CD4-positive, alpha-beta T cell (primary cell): ENCODE measurements at regions not wholly inside any gene's neighbourhood (a gene's known extent, or its start where the extent isn't known, plus 50 kb on each side); places are given as distances from the start of the nearest gene placed in this dataset.

ENCODE experiments used
- ATAC-seq: fragments of 200-7000 bp; cut with Tn5 transposase; one replicate; pipeline ENCODE4 v1.10.0; 2022; ENCODE audit warnings: mild to moderate bottlenecking; ENCODE audit not compliant: poor library complexity
- CTCF ChIA-PET: fragments of 350-600 bp; sonication (Branson Sonifier 250); formaldehyde crosslinking; loops from one replicate; lab custom pipeline; 2021; ENCODE audit warnings: antibody characterized with exemption, inconsistent platforms; lab: Charles Lee
- POLR2A ChIA-PET: fragments of 350-600 bp; sonication (Branson Sonifier 250); formaldehyde crosslinking; loops from one replicate; lab custom pipeline; 2021; ENCODE audit warnings: antibody characterized with exemption, inconsistent platforms; lab: Charles Lee
- DNase-seq, 14 experiments: peaks; one replicate each; pipeline ENCODE4 v3.0.0-alpha.2; 2013 to 2020; ENCODE audit warnings: mixed read lengths in 2 of 14
- H3K27ac ChIP-seq, 2 donors: one replicate each; pipeline versions ENCODE4 v1.5.1 to v1.7.0; 2013; ENCODE audit warnings: low read length in 2 of 2, low read depth in 1 of 2, mild to moderate bottlenecking in 1 of 2
- H3K27me3 ChIP-seq, 2 experiments: 1 replicate in 1 of 2; 2 replicates in 1 of 2; pipeline versions ENCODE4 v1.6.1 to v1.7.0; 2013; ENCODE audit warnings: low read length in 2 of 2, control low read depth in 1 of 2, mild to moderate bottlenecking in 1 of 2, moderate library complexity in 1 of 2; ENCODE audit not compliant: insufficient read depth in 2 of 2, control insufficient read depth in 1 of 2
- H3K36me3 ChIP-seq: one replicate; pipeline ENCODE4 v1.6.1; 2013; ENCODE audit warnings: low read length, control low read depth; ENCODE audit not compliant: insufficient read depth
- H3K4me1 ChIP-seq: one replicate; pipeline ENCODE4 v1.6.1; 2013; ENCODE audit warnings: low read length, control low read depth; ENCODE audit not compliant: insufficient read depth
- H3K4me3 ChIP-seq: one replicate; pipeline ENCODE4 v1.5.1; 2013; ENCODE audit warnings: mild to moderate bottlenecking, low read length, moderate library complexity
- H3K9me3 ChIP-seq, 2 experiments: 1 replicate in 1 of 2; 2 replicates in 1 of 2; pipeline versions ENCODE4 v1.6.1 to v1.7.0; 2013; ENCODE audit warnings: low read length in 2 of 2, mild to moderate bottlenecking in 2 of 2, control low read depth in 1 of 2, moderate library complexity in 1 of 2; ENCODE audit not compliant: control insufficient read depth in 1 of 2, insufficient read depth in 1 of 2
- H3K27ac Mint-ChIP-seq: one replicate; pipeline ENCODE4 v1.8.0; 2020; ENCODE audit warnings: mixed read lengths
- H3K27me3 Mint-ChIP-seq: one replicate; pipeline ENCODE4 v1.8.0; 2021; ENCODE audit warnings: mixed read lengths
- H3K36me3 Mint-ChIP-seq: one replicate; pipeline ENCODE4 v1.8.0; 2021; ENCODE audit warnings: low read depth, mixed read lengths
- H3K4me1 Mint-ChIP-seq: one replicate; pipeline ENCODE4 v1.8.0; 2021; ENCODE audit warnings: low read depth, mixed read lengths
- H3K4me3 Mint-ChIP-seq: one replicate; pipeline ENCODE4 v1.8.0; 2020; ENCODE audit warnings: mild to moderate bottlenecking, mixed read lengths
- H3K9me3 Mint-ChIP-seq: one replicate; pipeline ENCODE4 v1.8.0; 2020; ENCODE audit warnings: mixed read lengths
- CTCF ChIP-seq: fragments of 200-600 bp; IDR thresholded peaks from one replicate; pipeline ENCODE4 v1.8.0; 2022; ENCODE audit warnings: antibody characterized with exemption, mild to moderate bottlenecking
- intact Hi-C, 2 experiments: fragments of 100-400 bp; cut with DNase I in 1 of 2; cut with micrococcal nuclease in 1 of 2; formaldehyde crosslinking; loops; one replicate each; pipeline versions ENCODE4 v1.15.1 to v1.9.0; 2023 to 2025; cut with DNase I, micrococcal nuclease

DNA sequence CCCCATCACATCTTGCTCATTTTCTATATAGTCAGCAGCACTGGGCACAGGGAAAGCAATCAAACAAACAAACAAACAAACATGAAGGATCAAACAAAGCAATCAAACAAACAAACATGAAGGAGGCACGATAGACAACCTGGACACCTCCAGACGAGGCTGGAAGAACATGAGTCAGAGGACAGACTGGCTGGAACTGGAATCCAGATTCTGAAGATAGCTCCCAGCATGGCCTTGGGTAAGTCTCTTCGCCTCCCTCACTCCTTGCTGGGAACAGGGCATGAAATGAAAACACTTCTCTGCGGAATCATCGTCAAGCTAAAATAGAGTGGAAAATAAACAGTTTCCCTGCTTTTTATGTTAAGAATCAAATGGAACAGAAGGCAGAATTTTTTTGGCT is 984.8 kb downstream of the VRK1 start:
- H3K9me3 ChIP-seq: no peaks in the 10 kb centered on the region
- no peak overlapping the region for H3K27ac ChIP-seq
- H3K36me3 ChIP-seq: no peaks in the 10 kb centered on the region
- DNase-seq (no peak), ATAC-seq (no peak)
- H3K4me1 ChIP-seq: peaks cover 8% of the 10 kb centered on the region
- H3K4me1 Mint-ChIP-seq: peaks cover 48% of the 10 kb centered on the region
- H3K36me3 Mint-ChIP-seq: no peaks in the 10 kb centered on the region
- H3K4me3 ChIP-seq: no peak overlapping the region
- H3K27me3 Mint-ChIP-seq: no peaks in the 10 kb centered on the region
- H3K4me3 Mint-ChIP-seq: no peak overlapping the region
- H3K27ac Mint-ChIP-seq: no peak overlapping the region
- no peaks in the 10 kb centered on the region for H3K27me3 ChIP-seq
- ChIA-PET CTCF (no interaction called here), POLR2A (interaction anchor here (0.7 kb wide), 1 partner anchor 196 kb away, joined by 3 read pairs; no protein-coding TSS in a partner anchor)
- TF ChIP-seq CTCF: no peak
- intact Hi-C loops: no loop called here
- no peaks in the 10 kb centered on the region for H3K9me3 Mint-ChIP-seq

- H3K27me3 ChIP-seq: no peaks in the 10 kb centered on the region
- intact Hi-C loops: no loop called here
- H3K36me3 Mint-ChIP-seq: no peaks in the 10 kb centered on the region
- no peak overlapping the region for H3K4me3 Mint-ChIP-seq
- DNase-seq (no peak), ATAC-seq (no peak)
- TF ChIP-seq CTCF: no peak
- H3K27me3 Mint-ChIP-seq: no peaks in the 10 kb centered on the region
- H3K4me1 ChIP-seq: no peaks in the 10 kb centered on the region
- no peak overlapping the region for H3K27ac ChIP-seq
- ChIA-PET CTCF (no interaction called here), POLR2A (interaction anchor here (0.7 kb wide), 2 partner anchors 180 to 195 kb away, joined by 3 read pairs; no protein-coding TSS in a partner anchor)
- H3K4me3 ChIP-seq: no peak overlapping the region
- H3K9me3 ChIP-seq: no peaks in the 10 kb centered on the region
- no peak overlapping the region for H3K27ac Mint-ChIP-seq
- H3K4me1 Mint-ChIP-seq: peaks cover 38% of the 10 kb centered on the region
- no peaks in the 10 kb centered on the region for H3K36me3 ChIP-seq
- H3K9me3 Mint-ChIP-seq: no peaks in the 10 kb centered on the region
Observed at GRCh38 chr14:97782871-97783414, 985.8 kb downstream of the VRK1 start.

DNA sequence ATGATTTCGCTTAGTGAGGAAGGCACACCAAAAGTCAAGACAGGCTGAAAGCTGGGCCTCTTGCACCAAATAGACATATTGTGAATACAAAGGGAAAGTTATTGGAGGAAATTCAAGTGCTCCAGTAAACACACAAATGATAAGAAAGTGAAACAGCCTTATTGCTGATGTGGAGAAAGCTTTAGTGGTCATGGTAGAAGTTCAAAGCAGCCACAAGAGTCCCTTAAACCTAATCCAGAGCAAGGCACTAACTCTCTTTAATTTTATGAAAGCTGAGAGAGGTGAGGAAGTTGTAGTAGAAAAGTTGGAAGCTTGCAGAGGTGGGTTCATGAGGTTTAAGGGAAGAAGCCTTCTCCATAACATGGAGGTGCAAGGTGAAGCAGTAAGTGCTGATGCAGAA is 988.3 kb downstream of the VRK1 start:
- intact Hi-C loops: no loop called here
- POLR2A ChIA-PET: interaction anchor here (0.8 kb wide), 1 partner anchor 1477 kb away, joined by 3 read pairs; no protein-coding TSS in a partner anchor
- Histone ChIP-seq H3K27ac (no peak overlapping the region), H3K36me3 (no peaks in the 10 kb centered on the region), H3K9me3 (no peaks in the 10 kb centered on the region), H3K4me3 (no peak overlapping the region), H3K4me1 (no peaks in the 10 kb centered on the region), H3K27me3 (no peaks in the 10 kb centered on the region)
- H3K4me3 Mint-ChIP-seq: peak overlapping the region; percentile 5
- no peak for TF ChIP-seq CTCF
- DNase-seq (peak in 1 of 14 experiments; percentile 13), ATAC-seq (no peak)
- no peaks in the 10 kb centered on the region for H3K36me3 Mint-ChIP-seq
- H3K27me3 Mint-ChIP-seq: no peaks in the 10 kb centered on the region
- H3K27ac Mint-ChIP-seq: no peak overlapping the region
- CTCF ChIA-PET: interaction anchor here (0.7 kb wide), 1 partner anchor 175 kb away, joined by 4 read pairs; no protein-coding TSS in a partner anchor
- H3K9me3 Mint-ChIP-seq: no peaks in the 10 kb centered on the region
- peaks cover 39% of the 10 kb centered on the region for H3K4me1 Mint-ChIP-seq
